A549 (cell line): ENCODE measurements at regions not wholly inside any gene's neighbourhood (a gene's known extent, or its start where the extent isn't known, plus 50 kb on each side); places are given as distances from the start of the nearest gene placed in this dataset.

Experiments used
- CBX2 ChIP-seq: fragments of 200-600 bp; sonication (generic); IDR thresholded peaks from 2 replicates; pipeline ENCODE4 v1.6.1; 2016; ENCODE audit warnings: low read depth, mild to moderate bottlenecking, borderline replicate concordance
- CEBPB ChIP-seq, 2 experiments: fragments of >200 bp in 1 of 2; sonication (Bioruptor Twin) in 1 of 2; formaldehyde crosslinking in 1 of 2; IDR thresholded peaks; 2 replicates each; pipeline ENCODE4 v1.6.1; 2012 to 2016
- POLR2A ChIP-seq: IDR thresholded peaks from 2 replicates; pipeline ENCODE4 v1.6.1; 2012; ENCODE audit warnings: mild to moderate bottlenecking, low read length
- TF ChIP-seq, protein P1 (sequence below): fragments of >200 bp; sonication (Bioruptor Twin); formaldehyde crosslinking; IDR thresholded peaks from 3 replicates; pipeline ENCODE4 v1.5.1; 2016
- TF ChIP-seq, protein P2 (sequence below): fragments of 200-600 bp; sonication (generic); IDR thresholded peaks from 2 replicates; pipeline ENCODE4 v1.6.1; 2016; ENCODE audit warnings: antibody characterized with exemption, mild to moderate bottlenecking, moderate library complexity
- TF ChIP-seq, protein P3 (sequence below): IDR thresholded peaks from 2 replicates; pipeline ENCODE4 v1.6.1; 2012

DNA sequence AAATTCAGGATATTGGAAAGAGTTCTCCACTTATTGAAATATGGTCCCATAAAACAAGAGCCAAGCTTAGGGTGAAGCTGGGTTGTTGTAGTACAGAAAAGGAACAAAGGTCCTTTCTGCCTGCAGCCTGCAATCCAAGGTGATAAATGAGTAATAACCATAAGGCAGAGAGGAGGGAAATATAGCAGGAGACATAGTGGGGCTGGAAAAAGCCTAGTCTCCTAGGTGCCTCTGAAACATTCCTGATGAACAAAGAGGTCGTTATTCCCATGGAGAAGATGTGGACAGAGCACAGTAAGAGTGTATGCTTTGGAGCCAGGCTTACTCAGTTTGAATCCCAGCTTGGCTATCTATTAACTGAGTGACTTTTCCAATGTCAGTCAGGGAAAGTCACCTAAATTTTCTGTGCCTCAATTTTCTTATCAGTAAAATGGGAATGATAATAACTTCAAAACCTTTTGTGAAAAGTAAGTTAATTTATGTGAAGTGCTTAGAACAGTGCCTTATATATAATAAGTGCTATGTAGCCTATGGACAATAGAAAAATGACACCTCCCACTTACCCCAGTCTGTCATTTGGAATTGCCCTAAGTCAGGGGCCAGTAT lies 110.8 kb upstream of the GRIN3A start:
- TF ChIP-seq, protein P1, sequence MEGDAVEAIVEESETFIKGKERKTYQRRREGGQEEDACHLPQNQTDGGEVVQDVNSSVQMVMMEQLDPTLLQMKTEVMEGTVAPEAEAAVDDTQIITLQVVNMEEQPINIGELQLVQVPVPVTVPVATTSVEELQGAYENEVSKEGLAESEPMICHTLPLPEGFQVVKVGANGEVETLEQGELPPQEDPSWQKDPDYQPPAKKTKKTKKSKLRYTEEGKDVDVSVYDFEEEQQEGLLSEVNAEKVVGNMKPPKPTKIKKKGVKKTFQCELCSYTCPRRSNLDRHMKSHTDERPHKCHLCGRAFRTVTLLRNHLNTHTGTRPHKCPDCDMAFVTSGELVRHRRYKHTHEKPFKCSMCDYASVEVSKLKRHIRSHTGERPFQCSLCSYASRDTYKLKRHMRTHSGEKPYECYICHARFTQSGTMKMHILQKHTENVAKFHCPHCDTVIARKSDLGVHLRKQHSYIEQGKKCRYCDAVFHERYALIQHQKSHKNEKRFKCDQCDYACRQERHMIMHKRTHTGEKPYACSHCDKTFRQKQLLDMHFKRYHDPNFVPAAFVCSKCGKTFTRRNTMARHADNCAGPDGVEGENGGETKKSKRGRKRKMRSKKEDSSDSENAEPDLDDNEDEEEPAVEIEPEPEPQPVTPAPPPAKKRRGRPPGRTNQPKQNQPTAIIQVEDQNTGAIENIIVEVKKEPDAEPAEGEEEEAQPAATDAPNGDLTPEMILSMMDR: no peak
- TF ChIP-seq CEBPB (IDR thresholded peaks at IDR 0.05) (no peak), POLR2A (no peak), CBX2 (no peak)
- TF ChIP-seq, protein P2, sequence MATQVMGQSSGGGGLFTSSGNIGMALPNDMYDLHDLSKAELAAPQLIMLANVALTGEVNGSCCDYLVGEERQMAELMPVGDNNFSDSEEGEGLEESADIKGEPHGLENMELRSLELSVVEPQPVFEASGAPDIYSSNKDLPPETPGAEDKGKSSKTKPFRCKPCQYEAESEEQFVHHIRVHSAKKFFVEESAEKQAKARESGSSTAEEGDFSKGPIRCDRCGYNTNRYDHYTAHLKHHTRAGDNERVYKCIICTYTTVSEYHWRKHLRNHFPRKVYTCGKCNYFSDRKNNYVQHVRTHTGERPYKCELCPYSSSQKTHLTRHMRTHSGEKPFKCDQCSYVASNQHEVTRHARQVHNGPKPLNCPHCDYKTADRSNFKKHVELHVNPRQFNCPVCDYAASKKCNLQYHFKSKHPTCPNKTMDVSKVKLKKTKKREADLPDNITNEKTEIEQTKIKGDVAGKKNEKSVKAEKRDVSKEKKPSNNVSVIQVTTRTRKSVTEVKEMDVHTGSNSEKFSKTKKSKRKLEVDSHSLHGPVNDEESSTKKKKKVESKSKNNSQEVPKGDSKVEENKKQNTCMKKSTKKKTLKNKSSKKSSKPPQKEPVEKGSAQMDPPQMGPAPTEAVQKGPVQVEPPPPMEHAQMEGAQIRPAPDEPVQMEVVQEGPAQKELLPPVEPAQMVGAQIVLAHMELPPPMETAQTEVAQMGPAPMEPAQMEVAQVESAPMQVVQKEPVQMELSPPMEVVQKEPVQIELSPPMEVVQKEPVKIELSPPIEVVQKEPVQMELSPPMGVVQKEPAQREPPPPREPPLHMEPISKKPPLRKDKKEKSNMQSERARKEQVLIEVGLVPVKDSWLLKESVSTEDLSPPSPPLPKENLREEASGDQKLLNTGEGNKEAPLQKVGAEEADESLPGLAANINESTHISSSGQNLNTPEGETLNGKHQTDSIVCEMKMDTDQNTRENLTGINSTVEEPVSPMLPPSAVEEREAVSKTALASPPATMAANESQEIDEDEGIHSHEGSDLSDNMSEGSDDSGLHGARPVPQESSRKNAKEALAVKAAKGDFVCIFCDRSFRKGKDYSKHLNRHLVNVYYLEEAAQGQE: no peak
- TF ChIP-seq, protein P3, sequence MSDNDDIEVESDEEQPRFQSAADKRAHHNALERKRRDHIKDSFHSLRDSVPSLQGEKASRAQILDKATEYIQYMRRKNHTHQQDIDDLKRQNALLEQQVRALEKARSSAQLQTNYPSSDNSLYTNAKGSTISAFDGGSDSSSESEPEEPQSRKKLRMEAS: no peak
